Sigmoid colon (tissue), 4 donors: ENCODE measurements at regions not wholly inside any gene's neighbourhood (a gene's known extent, or its start where the extent isn't known, plus 50 kb on each side); places are given as distances from the start of the nearest gene placed in this dataset.

Source experiments
- CTCF ChIP-seq, 4 experiments: fragments of 450-650 bp in 3 of 4; fragments of 200-600 bp in 1 of 4; IDR thresholded peaks; one replicate each; pipeline ENCODE4 v1.5.1; 2016 to 2019; ENCODE audit warnings: antibody characterized with exemption in 4 of 4, mild to moderate bottlenecking in 3 of 4, moderate library complexity in 2 of 4
- EP300 ChIP-seq, 4 donors: sonication (generic); formaldehyde crosslinking; IDR thresholded peaks; one replicate each; pipeline ENCODE4 v1.6.1; 2017; ENCODE audit warnings: antibody characterized with exemption in 4 of 4
- POLR2A ChIP-seq, 2 donors: fragments of 450-650 bp; IDR thresholded peaks; one replicate each; pipeline ENCODE4 v1.6.1; 2016; ENCODE audit warnings: antibody characterized with exemption in 2 of 2, mild to moderate bottlenecking in 2 of 2, moderate library complexity in 2 of 2
- POLR2AphosphoS5 ChIP-seq, 4 donors: sonication (generic); formaldehyde crosslinking; IDR thresholded peaks; one replicate each; pipeline ENCODE4 v1.6.1; 2017; ENCODE audit warnings: antibody characterized with exemption in 4 of 4

- no peak for TF ChIP-seq EP300 (IDR thresholded peaks at IDR 0.05)
- no peak for TF ChIP-seq POLR2A (IDR thresholded peaks at IDR 0.05)
- no peak for TF ChIP-seq CTCF (IDR thresholded peaks at IDR 0.05)
- no peak for TF ChIP-seq POLR2AphosphoS5 (IDR thresholded peaks at IDR 0.05)
Observed at GRCh38 chr4:14850455-14851097, 151.7 kb upstream of the CPEB2 start.
